HG02840 (cell line): ENCODE measurements at regions not wholly inside any gene's neighbourhood (a gene's known extent, or its start where the extent isn't known, plus 50 kb on each side); places are given as distances from the start of the nearest gene placed in this dataset.
"Not testable (repeated sequence)": the region's sequence is repeated elsewhere in the genome, so short reads cannot be mapped to it uniquely, and the experiment has no call there.

Experiments
- ATAC-seq: cut with Tn5 transposase; IDR thresholded peaks from one replicate; pipeline ENCODE4 v1.9.1; 2021; ENCODE audit warnings: mild to moderate bottlenecking, moderate library complexity, moderate number of reproducible peaks; ENCODE audit not compliant: unreplicated experiment, low FRiP score

GRCh38 chr10:44280226-44281014 is 104.5 kb downstream of the CXCL12 start:
- ATAC-seq = no peak

GRCh38 chr10:44279426-44280126 is 105.3 kb downstream of the CXCL12 start:
- ATAC-seq = no peak

GRCh38 chr10:44278837-44279324 is 106.0 kb downstream of the CXCL12 start:
- no peak for ATAC-seq

- ATAC-seq = not testable (repeated sequence)
Observed at GRCh38 chr10:44268435-44268948, 116.4 kb downstream of the CXCL12 start.

- ATAC-seq = no peak
Observed at GRCh38 chr10:44267007-44267406, 117.9 kb downstream of the CXCL12 start.

GRCh38 chr10:44264244-44264643 is 120.7 kb downstream of the CXCL12 start:
- no peak for ATAC-seq

GRCh38 chr10:44263771-44264170 is 121.1 kb downstream of the CXCL12 start:
- ATAC-seq = no peak

GRCh38 chr10:44262551-44263251 is 122.2 kb downstream of the CXCL12 start:
- ATAC-seq = no peak

- no peak for ATAC-seq
Observed at GRCh38 chr10:44261710-44262455, 123.0 kb downstream of the CXCL12 start.

GRCh38 chr10:44261296-44261695 is 123.6 kb downstream of the CXCL12 start:
- no peak for ATAC-seq

- ATAC-seq = no peak
Observed at GRCh38 chr10:44260286-44260928, 124.5 kb downstream of the CXCL12 start.

GRCh38 chr10:44259090-44259874 is 125.6 kb downstream of the CXCL12 start:
- no peak for ATAC-seq

GRCh38 chr10:44258460-44259089 is 126.3 kb downstream of the CXCL12 start:
- ATAC-seq = no peak

GRCh38 chr10:44258019-44258418 is 126.9 kb downstream of the CXCL12 start:
- ATAC-seq = no peak

- no peak for ATAC-seq
Observed at GRCh38 chr10:44253769-44254462, 131.0 kb downstream of the CXCL12 start.

GRCh38 chr10:44252631-44253030 is 132.3 kb downstream of the CXCL12 start:
- not testable (repeated sequence) for ATAC-seq

GRCh38 chr10:44249933-44250332 is 135.0 kb downstream of the CXCL12 start:
- ATAC-seq = not testable (repeated sequence)

- no peak for ATAC-seq
Observed at GRCh38 chr10:44249490-44249889, 135.4 kb downstream of the CXCL12 start.
